ENCODE measurements at regions not wholly inside any gene's neighbourhood (a gene's known extent, or its start where the extent isn't known, plus 50 kb on each side); places are given as distances from the start of the nearest gene placed in this dataset.

GRCh38 chr4:183843248-183843671 lies 61.8 kb upstream of the STOX2 start:
- no peak for DNase-seq (ENCODE audit: low read depth in 4 of 4, low spot score in 2 of 4)

- no peak for DNase-seq (ENCODE audit: low read depth in 4 of 4, low spot score in 2 of 4)
Measured at GRCh38 chr4:183846951-183847350, 58.2 kb upstream of the STOX2 start.

GRCh38 chr4:183848805-183849204 lies 56.3 kb upstream of the STOX2 start:
- DNase-seq (ENCODE audit: low read depth in 4 of 4, low spot score in 2 of 4) = no peak

GRCh38 chr4:183852910-183853547 lies 52.1 kb upstream of the STOX2 start:
- DNase-seq (ENCODE audit: low read depth in 4 of 4, low spot score in 2 of 4) = no peak

- no peak for DNase-seq (ENCODE audit: low read depth in 4 of 4, low spot score in 2 of 4)
Measured at GRCh38 chr4:183853548-183853940, 51.6 kb upstream of the STOX2 start.

Measured in left renal cortex interstitium (tissue), 4 donors.